ENCODE measurements at regions not wholly inside any gene's neighbourhood (a gene's known extent, or its start where the extent isn't known, plus 50 kb on each side); places are given as distances from the start of the nearest gene placed in this dataset.

DNA sequence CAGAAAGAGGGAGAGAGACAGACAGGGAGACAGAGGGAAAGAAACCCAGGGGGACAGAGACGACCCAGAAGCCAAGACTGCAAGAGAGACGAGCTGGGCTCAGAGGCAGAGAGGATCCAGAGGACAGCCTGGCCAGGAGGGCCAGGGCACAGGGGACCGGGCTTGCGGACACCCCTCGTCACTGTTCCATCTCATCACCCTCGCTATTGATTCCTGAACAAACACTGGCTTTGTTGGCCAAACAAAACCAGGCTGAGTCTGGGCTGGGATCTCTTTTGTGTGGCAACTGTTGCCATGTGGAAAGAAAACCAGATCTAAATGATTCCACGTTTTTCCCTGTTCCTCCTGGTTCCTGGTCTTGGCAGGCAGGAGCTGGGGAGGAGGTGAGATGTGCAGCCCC is 339.4 kb downstream of the MN1 start:
- peak in 5 of 8 experiments; percentile 53 to 89 (median 74) for ATAC-seq (replicated peaks in 6 of 8)
- Histone ChIP-seq H3K4me1 (replicated peaks in 1 of 2) (peaks cover 25 to 38% of the 10 kb centered on the region in 2 donors), H3K4me3 (no peak overlapping the region), H3K27ac (peak overlapping the region in 1 of 2 donors; percentile 71)
- in situ Hi-C loops (cut with MboI; ENCODE audit: low pct_unique_long_range_greater_than_20kb in 2 of 9, low sequenced_read_pairs in 9 of 9, unreplicated experiment in 9 of 9) = no loop called here
- WGBS, 10 experiments = 0 to 63% (median 27%) methylated on average over 1 to 7 of the region's 7 CpGs; no CpG with 5 or more reads in 2 of the 10 experiments

DNA sequence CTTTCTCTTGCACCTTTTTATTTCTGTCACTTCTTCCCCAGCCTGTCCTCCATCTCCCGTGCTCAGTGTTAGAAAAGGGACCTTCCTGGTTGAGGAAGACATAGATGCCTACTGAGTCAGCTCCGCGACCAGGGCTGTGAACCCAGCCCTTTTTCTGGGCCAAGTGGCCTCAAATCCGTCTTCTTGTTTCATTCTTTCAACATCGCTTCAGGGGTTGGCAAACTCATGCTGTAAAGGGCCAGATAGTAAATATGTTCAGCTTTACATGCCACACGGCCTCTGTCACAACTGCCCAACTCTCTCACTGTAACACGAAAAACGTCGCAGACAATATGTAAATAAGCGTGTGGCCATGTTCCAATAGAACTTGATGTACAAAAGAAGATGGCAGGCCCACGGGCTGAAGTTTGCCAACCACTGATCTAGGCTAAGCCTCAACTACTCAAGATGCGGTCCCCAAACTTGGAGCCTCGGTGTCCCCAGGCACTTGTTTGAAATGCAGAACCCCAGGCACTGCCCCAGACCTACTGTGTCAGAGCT is 338.4 kb downstream of the MN1 start:
- Histone ChIP-seq H3K27ac (no peak overlapping the region), H3K4me1 (replicated peaks in 1 of 2) (peaks cover 25 to 32% of the 10 kb centered on the region in 2 donors), H3K4me3 (no peak overlapping the region)
- WGBS, 10 experiments = 0 to 93% (median 82%) methylated on average over 2 to 13 of the region's 13 CpGs; no CpG with 5 or more reads in 4 of the 10 experiments
- in situ Hi-C loops (cut with MboI; ENCODE audit: low pct_unique_long_range_greater_than_20kb in 2 of 9, low sequenced_read_pairs in 9 of 9, unreplicated experiment in 9 of 9) = no loop called here
- no peak for ATAC-seq (replicated peaks in 6 of 8)

DNA sequence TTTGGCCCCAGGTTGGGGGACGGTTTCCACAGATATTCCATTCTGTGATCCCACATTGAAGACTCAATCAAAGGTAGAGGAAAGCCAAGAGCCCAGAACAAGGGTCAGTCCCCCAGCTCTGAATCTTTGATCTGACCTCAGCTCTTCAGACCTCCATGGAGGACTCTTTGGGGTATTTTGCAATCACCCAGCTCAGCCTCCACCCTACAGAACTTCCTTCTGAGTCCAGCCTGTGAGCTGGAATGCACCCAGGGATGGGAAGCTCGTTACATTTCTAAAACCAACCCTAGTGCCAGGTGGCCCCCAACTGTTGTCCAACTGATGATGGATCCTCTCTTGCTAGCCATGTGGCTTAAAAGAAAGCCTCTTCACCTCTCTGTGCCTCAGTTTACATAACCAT is 335.3 kb downstream of the MN1 start:
- Histone ChIP-seq H3K4me1 (replicated peaks in 1 of 2) (peaks cover 25 to 32% of the 10 kb centered on the region in 2 donors), H3K27ac (no peak overlapping the region), H3K4me3 (no peak overlapping the region)
- in situ Hi-C loops (cut with MboI; ENCODE audit: low pct_unique_long_range_greater_than_20kb in 2 of 9, low sequenced_read_pairs in 9 of 9, unreplicated experiment in 9 of 9) = no loop called here
- WGBS, 10 experiments = 80 to 100% (median 100%) methylated on average over 1 of the region's 2 CpGs; no CpG with 5 or more reads in 4 of the 10 experiments
- ATAC-seq (replicated peaks in 6 of 8) = peak in 1 of 8 experiments; percentile 29

DNA sequence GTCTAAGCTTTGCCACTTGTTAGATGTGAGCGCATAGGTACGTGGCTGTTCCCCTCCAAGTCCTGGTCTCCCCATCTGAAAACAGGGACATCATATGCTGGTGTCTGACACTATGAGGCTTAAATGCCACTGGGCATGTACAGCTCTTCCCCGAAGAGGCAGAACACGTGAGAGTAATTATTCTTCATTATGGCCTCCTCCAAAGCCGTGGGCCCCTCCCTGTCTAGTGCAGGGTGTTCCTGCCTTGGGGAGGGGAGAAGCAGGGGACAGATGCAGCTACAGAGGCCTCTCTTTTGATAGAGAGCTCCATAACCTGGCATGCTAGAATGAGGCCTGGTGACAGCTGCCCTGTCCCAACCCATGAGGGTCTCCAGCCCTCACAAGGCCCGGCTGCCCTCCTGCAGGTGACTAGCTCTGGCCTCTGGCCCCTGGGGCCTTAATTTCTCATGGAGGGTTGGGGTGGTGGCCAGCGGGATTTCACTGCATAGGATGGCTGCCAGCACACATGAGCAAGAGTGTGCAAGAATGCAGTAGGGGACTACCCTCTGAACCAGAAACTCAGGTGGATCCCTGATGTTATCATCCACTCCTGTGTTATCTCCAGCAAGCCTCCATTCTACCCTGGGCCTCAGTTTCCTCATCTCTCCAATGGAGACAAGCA is 334.6 kb downstream of the MN1 start:
- Histone ChIP-seq H3K4me3 (no peak overlapping the region), H3K4me1 (replicated peaks in 1 of 2) (peaks cover 18 to 25% of the 10 kb centered on the region in 2 donors), H3K27ac (no peak overlapping the region)
- ATAC-seq (replicated peaks in 6 of 8) = peak; percentile 68 to 96 (median 91)
- 23 to 100% (median 33%) methylated on average over 1 to 5 of the region's 7 CpGs; no CpG with 5 or more reads in 5 of the 10 experiments for WGBS, 10 experiments
- in situ Hi-C loops (cut with MboI; ENCODE audit: low pct_unique_long_range_greater_than_20kb in 2 of 9, low sequenced_read_pairs in 9 of 9, unreplicated experiment in 9 of 9) = no loop called here

DNA sequence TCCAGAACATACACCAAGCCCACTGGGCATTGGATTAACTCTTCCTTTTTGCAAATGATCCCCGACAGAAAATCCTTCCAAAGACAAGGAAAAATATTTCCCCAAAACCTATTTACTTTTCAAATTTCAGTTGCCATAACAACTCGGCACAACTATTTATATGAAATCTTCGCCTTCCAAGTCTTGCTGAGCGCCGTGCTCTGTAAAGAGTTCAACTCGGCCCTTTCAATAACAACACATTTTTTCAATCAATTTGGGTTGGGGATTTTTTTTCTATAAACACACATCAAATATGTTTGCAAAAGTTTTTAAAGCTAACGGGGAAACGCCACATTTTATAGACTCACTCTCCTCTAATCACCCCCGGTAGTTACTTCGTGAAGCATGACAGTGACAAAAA is 333.8 kb downstream of the MN1 start:
- in situ Hi-C loops (cut with MboI; ENCODE audit: low pct_unique_long_range_greater_than_20kb in 2 of 9, low sequenced_read_pairs in 9 of 9, unreplicated experiment in 9 of 9) = no loop called here
- Histone ChIP-seq H3K4me3 (no peak overlapping the region), H3K4me1 (replicated peaks in 1 of 2) (peaks cover 12 to 17% of the 10 kb centered on the region in 2 donors), H3K27ac (no peak overlapping the region)
- 32 to 89% (median 77%) methylated on average over 4 to 10 of the region's 10 CpGs for WGBS, 10 experiments
- no peak for ATAC-seq (replicated peaks in 6 of 8)

DNA sequence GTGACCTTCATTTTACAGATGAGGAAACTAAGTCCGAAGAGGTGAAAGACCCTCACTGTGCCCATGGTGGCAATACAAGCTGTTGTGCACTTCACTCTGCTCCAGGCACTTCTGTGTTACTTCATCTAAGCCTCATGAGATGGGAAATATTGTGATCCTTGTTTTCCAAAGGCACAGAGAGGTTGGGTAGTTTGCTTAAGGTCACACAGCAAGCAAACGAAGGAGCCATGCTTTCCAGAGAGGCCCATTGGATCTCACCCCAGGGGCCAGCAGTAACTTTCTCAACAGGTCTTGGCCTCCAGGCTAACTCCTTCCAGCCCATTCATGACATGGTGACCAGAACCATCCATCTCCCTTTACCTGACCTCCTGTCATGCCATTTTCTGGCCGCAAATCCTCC is 332.8 kb downstream of the MN1 start:
- 54 to 100% (median 90%) methylated on average over 1 to 2 of the region's 3 CpGs; no CpG with 5 or more reads in 7 of the 10 experiments for WGBS, 10 experiments
- Histone ChIP-seq H3K4me3 (no peak overlapping the region), H3K27ac (no peak overlapping the region), H3K4me1 (replicated peaks in 1 of 2) (peaks cover 8 to 11% of the 10 kb centered on the region in 2 donors)
- in situ Hi-C loops (cut with MboI; ENCODE audit: low pct_unique_long_range_greater_than_20kb in 2 of 9, low sequenced_read_pairs in 9 of 9, unreplicated experiment in 9 of 9) = no loop called here
- ATAC-seq (replicated peaks in 6 of 8) = no peak

DNA sequence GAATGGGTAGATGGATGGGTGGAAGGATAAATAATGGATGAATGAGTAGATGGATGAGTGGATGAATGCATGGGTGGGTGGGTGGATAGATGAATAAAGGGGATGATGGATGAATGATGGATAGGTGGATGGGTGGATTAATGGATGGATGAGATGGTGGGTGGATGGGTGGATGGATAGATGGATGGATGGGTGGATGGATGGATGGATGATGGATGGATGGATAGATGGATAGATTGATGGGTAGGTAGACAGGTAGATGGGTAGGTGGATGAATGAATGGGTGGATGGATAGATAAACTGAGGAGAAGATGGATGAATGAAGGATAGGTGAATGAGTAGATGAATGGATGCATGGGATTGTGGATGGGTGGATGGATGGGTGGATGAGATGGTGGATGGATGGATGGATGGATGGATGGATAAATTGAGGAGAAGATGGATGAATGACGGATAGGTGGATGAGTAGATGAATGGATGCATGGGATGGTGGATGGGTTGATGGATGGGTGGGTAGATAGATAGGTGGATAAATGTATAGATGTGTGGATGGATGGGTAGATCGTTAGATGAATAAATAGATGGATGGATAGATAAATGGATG is 331.3 kb downstream of the MN1 start:
- ATAC-seq (replicated peaks in 6 of 8) = no peak
- no peak overlapping the region for H3K4me3 ChIP-seq
- WGBS, 10 experiments = 33 to 100% (median 75%) methylated on average over 1 to 2 of the region's 2 CpGs; no CpG with 5 or more reads in 1 of the 10 experiments
- H3K27ac ChIP-seq = no peak overlapping the region
- peaks cover 8 to 12% of the 10 kb centered on the region in 2 donors for H3K4me1 ChIP-seq (replicated peaks in 1 of 2)
- in situ Hi-C loops (cut with MboI; ENCODE audit: low pct_unique_long_range_greater_than_20kb in 2 of 9, low sequenced_read_pairs in 9 of 9, unreplicated experiment in 9 of 9) = no loop called here

DNA sequence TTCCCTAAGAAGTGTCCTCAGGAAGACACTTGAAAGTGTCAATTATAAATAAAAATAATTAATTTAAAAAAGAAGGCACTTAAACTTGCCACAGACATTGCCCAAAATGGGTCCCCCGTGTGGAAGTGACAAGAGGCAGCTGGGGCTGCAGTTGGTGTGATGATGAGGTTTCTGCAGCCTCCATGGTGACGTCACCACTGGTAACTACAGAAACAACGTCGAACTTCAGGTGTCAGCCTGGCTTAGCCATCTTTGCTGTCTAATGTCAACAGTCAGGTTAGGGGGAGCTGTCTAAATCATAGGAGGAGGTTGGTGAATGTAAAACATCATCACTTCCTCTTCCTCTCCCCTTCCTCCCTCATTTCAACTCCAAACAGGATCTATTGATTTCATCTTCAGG is 328.6 kb downstream of the MN1 start:
- 59 to 100% (median 77%) methylated on average over 1 to 4 of the region's 4 CpGs; no CpG with 5 or more reads in 5 of the 10 experiments for WGBS, 10 experiments
- no peak overlapping the region for H3K27ac ChIP-seq
- H3K4me3 ChIP-seq = no peak overlapping the region
- in situ Hi-C loops (cut with MboI; ENCODE audit: low pct_unique_long_range_greater_than_20kb in 2 of 9, low sequenced_read_pairs in 9 of 9, unreplicated experiment in 9 of 9) = no loop called here
- ATAC-seq (replicated peaks in 6 of 8) = peak in 1 of 8 experiments; percentile 62
- peaks cover 8 to 12% of the 10 kb centered on the region in 2 donors for H3K4me1 ChIP-seq (replicated peaks in 1 of 2)

DNA sequence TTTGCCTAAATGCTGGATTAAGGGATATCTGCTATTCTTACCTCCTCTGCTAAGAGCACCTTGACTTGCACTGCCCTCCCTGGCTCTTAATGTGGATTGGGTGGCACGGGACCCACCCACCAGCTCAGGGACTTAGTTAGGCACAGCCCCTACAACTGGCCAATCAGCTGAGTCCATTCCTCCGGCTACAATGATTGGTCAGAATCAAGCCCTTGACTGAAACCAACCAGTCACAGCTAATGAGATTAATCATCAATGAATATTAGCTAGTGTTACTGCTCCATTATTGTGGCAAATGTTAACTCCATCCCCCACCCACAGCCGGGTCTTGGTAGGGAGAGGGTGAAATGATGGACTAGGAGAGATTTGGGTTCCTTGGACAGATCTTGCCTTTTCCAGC is 328.0 kb downstream of the MN1 start:
- no peak overlapping the region for H3K4me3 ChIP-seq
- 83 to 100% (median 100%) methylated on average over 1 to 2 of the region's 3 CpGs; no CpG with 5 or more reads in 5 of the 10 experiments for WGBS, 10 experiments
- H3K27ac ChIP-seq = no peak overlapping the region
- H3K4me1 ChIP-seq (replicated peaks in 1 of 2) = peaks cover 8 to 12% of the 10 kb centered on the region in 2 donors
- no peak for ATAC-seq (replicated peaks in 6 of 8)
- in situ Hi-C loops (cut with MboI; ENCODE audit: low pct_unique_long_range_greater_than_20kb in 2 of 9, low sequenced_read_pairs in 9 of 9, unreplicated experiment in 9 of 9) = no loop called here

DNA sequence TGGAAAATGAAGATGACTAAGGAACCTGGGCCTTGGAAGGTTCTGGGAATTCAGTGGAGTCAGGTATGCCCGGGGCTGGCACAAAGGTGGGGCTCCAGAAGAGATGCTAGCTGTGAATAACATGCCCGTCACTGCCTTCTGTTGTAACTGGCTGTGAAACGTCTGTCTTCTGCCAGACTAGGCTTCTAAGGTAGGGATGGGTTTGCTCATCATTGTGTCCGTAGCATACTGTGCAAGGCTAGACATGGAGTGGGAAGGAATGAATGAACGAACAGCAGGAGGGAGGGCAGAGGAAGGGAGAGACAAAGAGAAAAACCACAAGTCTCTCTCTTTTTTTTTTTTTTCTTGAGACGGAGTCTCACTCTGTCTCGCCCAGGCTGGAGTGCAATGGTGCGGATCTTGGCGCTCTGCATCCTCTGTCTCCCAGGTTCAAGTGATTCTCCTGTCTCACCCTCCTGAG is 327.4 kb downstream of the MN1 start:
- H3K4me3 ChIP-seq = no peak overlapping the region
- ATAC-seq (replicated peaks in 6 of 8) = no peak
- WGBS, 10 experiments = 42 to 94% (median 78%) methylated on average over 2 to 7 of the region's 9 CpGs; no CpG with 5 or more reads in 4 of the 10 experiments

DNA sequence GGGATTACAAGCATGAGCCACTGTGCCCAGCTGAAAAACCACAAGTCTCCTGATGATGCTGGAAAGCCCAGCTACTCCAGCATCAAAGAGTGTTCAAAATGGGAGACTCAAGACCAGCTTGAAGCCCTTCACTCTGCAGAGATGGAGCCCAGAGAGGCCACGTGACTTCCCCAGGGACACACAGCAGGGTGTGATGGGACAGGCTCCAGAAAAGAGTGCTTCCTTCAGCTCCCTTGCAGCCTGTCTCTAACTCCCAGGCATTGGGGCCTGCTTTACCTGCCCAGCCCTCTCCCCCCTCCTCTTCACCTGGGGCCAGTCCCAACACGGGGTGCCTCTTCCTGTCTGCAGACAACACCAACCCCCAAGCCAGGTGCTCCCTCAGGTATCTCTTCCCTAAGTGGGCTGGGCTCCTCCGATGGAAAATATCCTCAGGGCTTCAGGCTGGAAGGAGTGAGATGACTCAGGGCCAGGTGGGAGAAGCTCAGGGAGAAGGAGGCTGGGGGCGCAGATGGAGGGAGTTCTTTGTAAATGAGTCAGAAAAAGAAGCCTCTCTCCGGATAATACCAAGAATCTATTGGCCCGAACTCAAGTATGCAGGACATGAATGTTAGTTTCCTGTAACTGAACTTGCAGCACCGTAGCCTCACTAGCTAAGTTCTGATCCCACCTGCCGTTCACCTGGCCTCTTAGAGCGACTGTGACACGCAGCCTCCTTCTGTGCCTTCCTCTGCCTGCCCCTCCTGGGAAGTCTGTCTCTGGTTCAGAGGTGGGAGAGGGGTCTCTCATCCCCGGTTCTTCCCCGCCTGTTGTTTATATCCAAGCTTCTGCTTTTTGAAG is 326.6 kb downstream of the MN1 start:
- Histone ChIP-seq H3K27ac (no peak overlapping the region), H3K4me1 (replicated peaks in 1 of 2) (peaks cover 10 to 14% of the 10 kb centered on the region in 2 donors), H3K4me3 (no peak overlapping the region)
- WGBS, 10 experiments = 0 to 75% (median 49%) methylated on average over 1 to 8 of the region's 12 CpGs; no CpG with 5 or more reads in 2 of the 10 experiments
- peak in 6 of 8 experiments; percentile 53 to 94 (median 80) for ATAC-seq (replicated peaks in 6 of 8)
- in situ Hi-C loops (cut with MboI; ENCODE audit: low pct_unique_long_range_greater_than_20kb in 2 of 9, low sequenced_read_pairs in 9 of 9, unreplicated experiment in 9 of 9) = no loop called here

More for the DNA sequence above, 327.4 kb downstream of the MN1 start:
- Histone ChIP-seq H3K4me1 (replicated peaks in 1 of 2) (peaks cover 8 to 12% of the 10 kb centered on the region in 2 donors), H3K27ac (no peak overlapping the region)
- in situ Hi-C loops (cut with MboI; ENCODE audit: low pct_unique_long_range_greater_than_20kb in 2 of 9, low sequenced_read_pairs in 9 of 9, unreplicated experiment in 9 of 9) = no loop called here

DNA sequence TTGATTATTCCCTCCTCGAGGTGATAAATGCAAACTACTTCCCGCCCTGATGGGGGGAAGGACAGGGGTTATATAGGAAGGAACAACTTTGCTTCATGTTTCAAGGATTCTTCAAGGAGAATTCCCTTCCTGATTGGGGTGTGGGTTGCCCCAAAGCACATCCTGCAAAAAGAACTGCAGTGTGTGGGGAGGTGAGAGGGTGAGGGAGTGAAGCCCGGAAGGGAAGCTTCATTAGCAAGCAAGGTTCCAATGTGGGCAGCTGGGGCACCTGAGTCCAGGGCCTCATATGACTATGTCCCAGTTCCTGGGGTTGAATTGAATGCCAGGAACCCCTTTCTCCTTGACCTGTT is 326.0 kb downstream of the MN1 start:
- no peak overlapping the region for H3K27ac ChIP-seq
- peaks cover 16 to 20% of the 10 kb centered on the region in 2 donors for H3K4me1 ChIP-seq (replicated peaks in 1 of 2)
- ATAC-seq (replicated peaks in 6 of 8) = peak in 2 of 8 experiments; percentile 20 to 50
- H3K4me3 ChIP-seq = no peak overlapping the region
- in situ Hi-C loops (cut with MboI; ENCODE audit: low pct_unique_long_range_greater_than_20kb in 2 of 9, low sequenced_read_pairs in 9 of 9, unreplicated experiment in 9 of 9) = no loop called here
- 17 to 100% (median 35%) methylated on average over 1 to 2 of the region's 3 CpGs; no CpG with 5 or more reads in 6 of the 10 experiments for WGBS, 10 experiments

Measured in motor neuron (in vitro differentiated cells).